ENCODE measurements at regions not wholly inside any gene's neighbourhood (a gene's known extent, or its start where the extent isn't known, plus 50 kb on each side); places are given as distances from the start of the nearest gene placed in this dataset.

- DNase-seq (ENCODE audit: extremely low spot score in 2 of 2), result no peak
- intact Hi-C loops (cut with DNase I), result loop anchor here (10.0 kb wide), 1 partner anchor 134 kb away; no protein-coding TSS in a partner anchor
- H3K4me3 ChIP-seq, result no peak overlapping the region
- no peaks in the 10 kb centered on the region for H3K9me3 ChIP-seq
- H3K27ac ChIP-seq, result no peak overlapping the region
- H3K27me3 ChIP-seq, result no peaks in the 10 kb centered on the region
- TF ChIP-seq CTCF (IDR thresholded peaks at IDR 0.05) (no peak), POLR2A (IDR thresholded peaks at IDR 0.05) (no peak), POLR2AphosphoS5 (IDR thresholded peaks at IDR 0.05; ENCODE audit: insufficient read depth in 1 of 2, low read depth in 1 of 2) (no peak)
- no peaks in the 10 kb centered on the region for H3K36me3 ChIP-seq
- no peaks in the 10 kb centered on the region for H3K4me1 ChIP-seq
Observed at GRCh38 chr6:91330896-91331295, 744.0 kb upstream of the MAP3K7 start.

- Histone ChIP-seq H3K4me1 (no peaks in the 10 kb centered on the region), H3K9me3 (no peaks in the 10 kb centered on the region), H3K27me3 (no peaks in the 10 kb centered on the region), H3K4me3 (no peak overlapping the region), H3K36me3 (no peaks in the 10 kb centered on the region), H3K27ac (no peak overlapping the region)
- intact Hi-C loops (cut with DNase I), result no loop called here
- TF ChIP-seq CTCF (IDR thresholded peaks at IDR 0.05) (no peak), POLR2AphosphoS5 (IDR thresholded peaks at IDR 0.05; ENCODE audit: insufficient read depth in 1 of 2, low read depth in 1 of 2) (no peak), POLR2A (IDR thresholded peaks at IDR 0.05) (no peak)
- no peak for DNase-seq (ENCODE audit: extremely low spot score in 2 of 2)
Observed at GRCh38 chr6:91328241-91328640, 741.4 kb upstream of the MAP3K7 start.

GRCh38 chr6:91324711-91325110 is 737.8 kb upstream of the MAP3K7 start:
- Histone ChIP-seq H3K36me3 (no peaks in the 10 kb centered on the region), H3K4me3 (no peak overlapping the region), H3K4me1 (no peaks in the 10 kb centered on the region), H3K9me3 (no peaks in the 10 kb centered on the region), H3K27me3 (no peaks in the 10 kb centered on the region), H3K27ac (no peak overlapping the region)
- TF ChIP-seq CTCF (IDR thresholded peaks at IDR 0.05) (no peak), POLR2AphosphoS5 (IDR thresholded peaks at IDR 0.05; ENCODE audit: insufficient read depth in 1 of 2, low read depth in 1 of 2) (no peak), POLR2A (IDR thresholded peaks at IDR 0.05) (no peak)
- DNase-seq (ENCODE audit: extremely low spot score in 2 of 2), result no peak
- intact Hi-C loops (cut with DNase I), result no loop called here

- no peak for TF ChIP-seq CTCF (IDR thresholded peaks at IDR 0.05)
- no peak for TF ChIP-seq POLR2A (IDR thresholded peaks at IDR 0.05)
- TF ChIP-seq POLR2AphosphoS5 (IDR thresholded peaks at IDR 0.05; ENCODE audit: insufficient read depth in 1 of 2, low read depth in 1 of 2), result no peak
- intact Hi-C loops (cut with DNase I), result no loop called here
Observed at GRCh38 chr6:91317984-91318383, 731.1 kb upstream of the MAP3K7 start.

GRCh38 chr6:91317247-91317835 is 730.5 kb upstream of the MAP3K7 start:
- no peak for TF ChIP-seq CTCF (IDR thresholded peaks at IDR 0.05)
- TF ChIP-seq POLR2A (IDR thresholded peaks at IDR 0.05), result no peak
- no peak for TF ChIP-seq POLR2AphosphoS5 (IDR thresholded peaks at IDR 0.05; ENCODE audit: insufficient read depth in 1 of 2, low read depth in 1 of 2)
- Histone ChIP-seq H3K27ac (no peak overlapping the region), H3K4me1 (no peaks in the 10 kb centered on the region), H3K36me3 (no peaks in the 10 kb centered on the region), H3K27me3 (no peaks in the 10 kb centered on the region), H3K9me3 (no peaks in the 10 kb centered on the region), H3K4me3 (no peak overlapping the region)
- intact Hi-C loops (cut with DNase I), result no loop called here
- no peak for DNase-seq (ENCODE audit: extremely low spot score in 2 of 2)

More at GRCh38 chr6:91317984-91318383, 731.1 kb upstream of the MAP3K7 start:
- H3K36me3 ChIP-seq, result no peaks in the 10 kb centered on the region
- H3K27me3 ChIP-seq, result no peaks in the 10 kb centered on the region
- H3K9me3 ChIP-seq, result no peaks in the 10 kb centered on the region
- no peak for DNase-seq (ENCODE audit: extremely low spot score in 2 of 2)
- H3K4me1 ChIP-seq, result no peaks in the 10 kb centered on the region
- H3K27ac ChIP-seq, result no peak overlapping the region
- no peak overlapping the region for H3K4me3 ChIP-seq
